Sigmoid colon (tissue), 4 donors: ENCODE measurements at regions not wholly inside any gene's neighbourhood (a gene's known extent, or its start where the extent isn't known, plus 50 kb on each side); places are given as distances from the start of the nearest gene placed in this dataset.
A peak's percentile ranks its signal among the peaks of the same experiment; 100 is the strongest.

Source experiments
- EP300 ChIP-seq, 4 donors: sonication (generic); formaldehyde crosslinking; IDR thresholded peaks; one replicate each; pipeline ENCODE4 v1.6.1; 2017; ENCODE audit warnings: antibody characterized with exemption in 4 of 4
- POLR2AphosphoS5 ChIP-seq, 4 donors: sonication (generic); formaldehyde crosslinking; IDR thresholded peaks; one replicate each; pipeline ENCODE4 v1.6.1; 2017; ENCODE audit warnings: antibody characterized with exemption in 4 of 4

- TF ChIP-seq EP300 (IDR thresholded peaks at IDR 0.05) (no peak), POLR2AphosphoS5 (IDR thresholded peaks at IDR 0.05) (peak in 2 of 4 donors; percentile 20 to 33)
Observed at GRCh38 chr2:152874955-152875354, 156.5 kb downstream of the ARL6IP6 start.
